ENCODE measurements at regions not wholly inside any gene's neighbourhood (a gene's known extent, or its start where the extent isn't known, plus 50 kb on each side); places are given as distances from the start of the nearest gene placed in this dataset.

GRCh38 chr13:33629605-33630360, 188.2 kb upstream of the RFC3 start:
- Mint-ChIP-seq H3K4me1 (peaks cover 32% of the 10 kb centered on the region), H3K4me3 (no peak overlapping the region), H3K36me3 (ENCODE audit: low read depth) (no peaks in the 10 kb centered on the region), H3K9me3 (no peaks in the 10 kb centered on the region), H3K27ac (ENCODE audit: unreplicated experiment) (no peak overlapping the region), H3K27me3 (ENCODE audit: low read depth) (no peaks in the 10 kb centered on the region)
- DNase-seq (ENCODE audit: low read depth, low spot score) = no peak
- TF ChIP-seq CTCF (conservative IDR thresholded peaks at IDR 0.05) = no peak

- no peak for TF ChIP-seq CTCF (conservative IDR thresholded peaks at IDR 0.05)
- Mint-ChIP-seq H3K4me3 (peak overlapping the region; percentile 73), H3K4me1 (peaks cover 50% of the 10 kb centered on the region)
These were observed 184.0 kb upstream of the RFC3 start for GRCh38 chr13:33633701-33634545.

GRCh38 chr13:33634546-33634982, 183.4 kb upstream of the RFC3 start:
- Mint-ChIP-seq H3K36me3 (ENCODE audit: low read depth) (no peaks in the 10 kb centered on the region), H3K4me3 (peak overlapping the region; percentile 73), H3K4me1 (peaks cover 50% of the 10 kb centered on the region), H3K27ac (ENCODE audit: unreplicated experiment) (peak overlapping the region; percentile 88), H3K27me3 (ENCODE audit: low read depth) (no peaks in the 10 kb centered on the region), H3K9me3 (peaks cover 2% of the 10 kb centered on the region)
- peak; percentile 17 for DNase-seq (ENCODE audit: low read depth, low spot score)
- no peak for TF ChIP-seq CTCF (conservative IDR thresholded peaks at IDR 0.05)

More at GRCh38 chr13:33633701-33634545, 184.0 kb upstream of the RFC3 start:
- peak overlapping the region; percentile 88 for H3K27ac Mint-ChIP-seq (ENCODE audit: unreplicated experiment)
- no peaks in the 10 kb centered on the region for H3K27me3 Mint-ChIP-seq (ENCODE audit: low read depth)
- peaks cover 2% of the 10 kb centered on the region for H3K9me3 Mint-ChIP-seq
- peak; percentile 12 for DNase-seq (ENCODE audit: low read depth, low spot score)
- H3K36me3 Mint-ChIP-seq (ENCODE audit: low read depth) = no peaks in the 10 kb centered on the region

- Mint-ChIP-seq H3K4me1 (peaks cover 47% of the 10 kb centered on the region), H3K27ac (ENCODE audit: unreplicated experiment) (no peak overlapping the region), H3K9me3 (peaks cover 4% of the 10 kb centered on the region), H3K27me3 (ENCODE audit: low read depth) (no peaks in the 10 kb centered on the region), H3K4me3 (no peak overlapping the region), H3K36me3 (ENCODE audit: low read depth) (no peaks in the 10 kb centered on the region)
- no peak for DNase-seq (ENCODE audit: low read depth, low spot score)
- no peak for TF ChIP-seq CTCF (conservative IDR thresholded peaks at IDR 0.05)
These were observed 181.7 kb upstream of the RFC3 start for GRCh38 chr13:33636243-33636642.

- peaks cover 4% of the 10 kb centered on the region for H3K9me3 Mint-ChIP-seq
- no peak for DNase-seq (ENCODE audit: low read depth, low spot score)
- no peak overlapping the region for H3K27ac Mint-ChIP-seq (ENCODE audit: unreplicated experiment)
- no peaks in the 10 kb centered on the region for H3K27me3 Mint-ChIP-seq (ENCODE audit: low read depth)
- H3K4me3 Mint-ChIP-seq = no peak overlapping the region
- TF ChIP-seq CTCF (conservative IDR thresholded peaks at IDR 0.05) = no peak
- no peaks in the 10 kb centered on the region for H3K36me3 Mint-ChIP-seq (ENCODE audit: low read depth)
- peaks cover 50% of the 10 kb centered on the region for H3K4me1 Mint-ChIP-seq
These were observed 180.8 kb upstream of the RFC3 start for GRCh38 chr13:33636955-33637670.

Measured in neural crest cell (in vitro differentiated cells).